K562 (cell line): ENCODE measurements at regions not wholly inside any gene's neighbourhood (a gene's known extent, or its start where the extent isn't known, plus 50 kb on each side); places are given as distances from the start of the nearest gene placed in this dataset.

Experiments used
- CBX8 ChIP-seq: fragments of 200-600 bp; sonication (generic); IDR thresholded peaks from 2 replicates; pipeline ENCODE4 v1.6.1; 2012; ENCODE audit warnings: borderline replicate concordance, mixed run types, low read depth, mild to moderate bottlenecking, moderate library complexity, mixed read lengths, low read length, control low read depth, inconsistent platforms; ENCODE audit not compliant: poor library complexity, severe bottlenecking; ENCODE audit errors: extremely low read depth
- DPF2 ChIP-seq: fragments of 450-650 bp; IDR thresholded peaks from 2 replicates; pipeline ENCODE4 v1.6.1; 2016
- FOXA1 ChIP-seq: fragments of 450-650 bp; IDR thresholded peaks from 2 replicates; pipeline ENCODE4 v1.6.1; 2016; ENCODE audit warnings: mild to moderate bottlenecking, borderline replicate concordance
- L3MBTL2 ChIP-seq: fragments of 450-650 bp; IDR thresholded peaks from 2 replicates; pipeline ENCODE4 v1.6.1; 2016; ENCODE audit warnings: mild to moderate bottlenecking, moderate library complexity
- NFE2L1 ChIP-seq: fragments of 450-650 bp; IDR thresholded peaks from 2 replicates; pipeline ENCODE4 v1.6.1; 2016; ENCODE audit warnings: missing genetic modification characterization, low read depth, mild to moderate bottlenecking, missing compliant biosample characterization, moderate library complexity, borderline replicate concordance
- NFYB ChIP-seq: IDR thresholded peaks from 2 replicates; pipeline ENCODE4 v1.6.1; 2011; ENCODE audit warnings: mild to moderate bottlenecking, moderate library complexity; ENCODE audit not compliant: insufficient read length; ENCODE audit errors: extremely low read depth
- TEAD2 ChIP-seq: fragments of 450-650 bp; IDR thresholded peaks from 2 replicates; pipeline ENCODE4 v1.6.1; 2016; ENCODE audit warnings: missing genetic modification characterization, control low read depth, missing compliant biosample characterization
- ZNF79 ChIP-seq: fragments of 250-450 bp; sonication (Bioruptor Pico); IDR thresholded peaks from 2 replicates; pipeline ENCODE4 v1.4.0; 2020; ENCODE audit warnings: low read depth, mild to moderate bottlenecking, moderate library complexity
- ZZZ3 ChIP-seq: fragments of 450-650 bp; IDR thresholded peaks from 2 replicates; pipeline ENCODE4 v1.6.1; 2016; ENCODE audit warnings: antibody characterized with exemption, mild to moderate bottlenecking, moderate library complexity
- TF ChIP-seq, protein P1 (sequence below): sonication (generic); formaldehyde crosslinking; IDR thresholded peaks from 2 replicates; pipeline ENCODE4 v1.8.1; 2023; ENCODE audit warnings: mild to moderate bottlenecking, missing genetic modification reagents, moderate library complexity
- TF ChIP-seq, protein P2 (sequence below): fragments of 250-450 bp; sonication (Bioruptor Pico); IDR thresholded peaks from 2 replicates; pipeline ENCODE4 v1.4.0; 2020; ENCODE audit warnings: mild to moderate bottlenecking, moderate library complexity

DNA sequence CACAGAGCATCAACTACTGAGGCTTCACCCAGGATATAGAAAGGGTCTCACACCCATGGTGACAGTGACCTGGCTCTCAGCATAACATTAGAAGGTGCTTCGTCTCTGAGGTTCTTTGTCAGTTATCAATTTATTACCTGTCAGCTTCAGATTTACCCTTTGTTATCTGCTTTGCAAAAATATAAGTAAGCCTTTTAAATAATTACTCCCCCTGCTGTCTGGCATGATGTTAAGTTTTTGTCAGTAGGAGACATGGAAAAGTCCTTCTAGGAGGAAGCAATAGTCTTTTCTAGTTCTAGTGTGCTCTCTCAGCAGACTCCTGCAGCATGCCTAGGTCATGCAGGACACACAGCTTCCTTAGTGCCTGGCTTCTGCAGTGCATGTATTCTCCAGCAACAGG, 149.9 kb downstream of the RDH14 start:
- TF ChIP-seq FOXA1 (no peak), NFYB (no peak), DPF2 (no peak), CBX8 (no peak), ZZZ3 (no peak), L3MBTL2 (no peak), TEAD2 (no peak), ZNF79 (no peak), NFE2L1 (tag) (no peak)
- TF ChIP-seq, protein P1, sequence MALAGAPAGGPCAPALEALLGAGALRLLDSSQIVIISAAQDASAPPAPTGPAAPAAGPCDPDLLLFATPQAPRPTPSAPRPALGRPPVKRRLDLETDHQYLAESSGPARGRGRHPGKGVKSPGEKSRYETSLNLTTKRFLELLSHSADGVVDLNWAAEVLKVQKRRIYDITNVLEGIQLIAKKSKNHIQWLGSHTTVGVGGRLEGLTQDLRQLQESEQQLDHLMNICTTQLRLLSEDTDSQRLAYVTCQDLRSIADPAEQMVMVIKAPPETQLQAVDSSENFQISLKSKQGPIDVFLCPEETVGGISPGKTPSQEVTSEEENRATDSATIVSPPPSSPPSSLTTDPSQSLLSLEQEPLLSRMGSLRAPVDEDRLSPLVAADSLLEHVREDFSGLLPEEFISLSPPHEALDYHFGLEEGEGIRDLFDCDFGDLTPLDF (CRISPR knock-in tag), result no peak
- TF ChIP-seq, protein P2, sequence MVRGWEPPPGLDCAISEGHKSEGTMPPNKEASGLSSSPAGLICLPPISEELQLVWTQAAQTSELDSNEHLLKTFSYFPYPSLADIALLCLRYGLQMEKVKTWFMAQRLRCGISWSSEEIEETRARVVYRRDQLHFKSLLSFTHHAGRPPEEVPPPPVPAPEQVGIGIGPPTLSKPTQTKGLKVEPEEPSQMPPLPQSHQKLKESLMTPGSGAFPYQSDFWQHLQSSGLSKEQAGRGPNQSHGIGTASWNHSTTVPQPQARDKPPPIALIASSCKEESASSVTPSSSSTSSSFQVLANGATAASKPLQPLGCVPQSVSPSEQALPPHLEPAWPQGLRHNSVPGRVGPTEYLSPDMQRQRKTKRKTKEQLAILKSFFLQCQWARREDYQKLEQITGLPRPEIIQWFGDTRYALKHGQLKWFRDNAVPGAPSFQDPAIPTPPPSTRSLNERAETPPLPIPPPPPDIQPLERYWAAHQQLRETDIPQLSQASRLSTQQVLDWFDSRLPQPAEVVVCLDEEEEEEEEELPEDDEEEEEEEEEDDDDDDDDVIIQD (CRISPR knock-in tag), result no peak
